H1 (cell line): ENCODE measurements at regions not wholly inside any gene's neighbourhood (a gene's known extent, or its start where the extent isn't known, plus 50 kb on each side); places are given as distances from the start of the nearest gene placed in this dataset.

Source experiments
- BACH1 ChIP-seq: IDR thresholded peaks from 2 replicates; pipeline ENCODE4 v1.6.1; 2012; ENCODE audit warnings: low read length, improper control_type of control experiment
- CEBPB ChIP-seq: IDR thresholded peaks from 2 replicates; pipeline ENCODE4 v1.6.1; 2012; ENCODE audit warnings: low read depth, low read length
- EGR1 ChIP-seq: IDR thresholded peaks from 2 replicates; pipeline ENCODE4 v1.6.1; 2011; ENCODE audit warnings: low read depth, low read length, borderline replicate concordance
- HDAC6 ChIP-seq: IDR thresholded peaks from one replicate; pipeline ENCODE4 v1.7.1; 2012; ENCODE audit warnings: low read depth, mild to moderate bottlenecking, inconsistent platforms, low read length, moderate library complexity
- RAD21 ChIP-seq, 2 experiments: IDR thresholded peaks in 1 of 2; conservative IDR thresholded peaks in 1 of 2; 2 replicates each; pipeline ENCODE4 v1.6.1; 2011; ENCODE audit warnings: low read depth in 2 of 2, low read length in 2 of 2, improper control_type of control experiment in 1 of 2, inconsistent platforms in 1 of 2, mild to moderate bottlenecking in 1 of 2, moderate library complexity in 1 of 2
- TF ChIP-seq, protein P1 (sequence below), 3 experiments: IDR thresholded peaks; 1 replicate in 2 of 3; 2 replicates in 1 of 3; pipeline versions ENCODE4 v1.5.1 to v1.6.1; 2011; ENCODE audit warnings: low read length in 3 of 3, mild to moderate bottlenecking in 3 of 3, inconsistent platforms in 2 of 3, low read depth in 1 of 3, moderate library complexity in 1 of 3; ENCODE audit not compliant: insufficient read depth in 1 of 3; ENCODE audit errors: control extremely low read depth in 1 of 3

DNA sequence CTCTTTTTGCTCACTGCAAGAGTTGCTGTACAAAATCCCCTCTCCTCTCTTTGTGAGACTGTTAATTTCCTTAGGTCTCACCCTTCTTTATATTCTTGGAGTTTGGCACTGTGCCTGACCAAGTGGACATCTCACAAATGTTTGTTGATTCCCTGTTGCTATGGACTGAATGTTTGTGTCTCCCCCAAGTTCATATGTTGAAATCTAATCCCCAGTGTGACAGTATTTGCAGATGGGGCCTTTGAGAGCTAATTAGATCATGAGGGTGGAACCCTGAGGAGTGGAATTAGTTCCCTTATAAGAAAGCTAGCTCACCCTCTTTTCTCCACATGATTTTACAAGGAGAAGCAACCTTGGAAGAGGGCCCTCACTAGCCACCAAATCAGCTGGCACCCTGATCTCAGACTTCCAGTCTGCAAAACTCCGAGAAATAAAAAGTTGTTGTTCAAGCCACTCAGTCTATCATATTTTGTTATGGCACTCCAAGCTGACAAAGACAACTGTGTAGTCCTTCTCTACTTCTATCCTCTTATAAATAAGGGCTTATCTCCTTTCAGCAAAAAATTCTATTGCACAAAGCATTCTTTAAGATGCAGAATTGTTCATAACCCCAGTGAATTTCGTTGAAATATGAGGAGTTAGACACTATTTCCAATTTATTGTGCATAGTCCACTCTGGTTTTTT, 65.5 kb upstream of the NPHP3 start (continued):
- TF ChIP-seq, protein P1, sequence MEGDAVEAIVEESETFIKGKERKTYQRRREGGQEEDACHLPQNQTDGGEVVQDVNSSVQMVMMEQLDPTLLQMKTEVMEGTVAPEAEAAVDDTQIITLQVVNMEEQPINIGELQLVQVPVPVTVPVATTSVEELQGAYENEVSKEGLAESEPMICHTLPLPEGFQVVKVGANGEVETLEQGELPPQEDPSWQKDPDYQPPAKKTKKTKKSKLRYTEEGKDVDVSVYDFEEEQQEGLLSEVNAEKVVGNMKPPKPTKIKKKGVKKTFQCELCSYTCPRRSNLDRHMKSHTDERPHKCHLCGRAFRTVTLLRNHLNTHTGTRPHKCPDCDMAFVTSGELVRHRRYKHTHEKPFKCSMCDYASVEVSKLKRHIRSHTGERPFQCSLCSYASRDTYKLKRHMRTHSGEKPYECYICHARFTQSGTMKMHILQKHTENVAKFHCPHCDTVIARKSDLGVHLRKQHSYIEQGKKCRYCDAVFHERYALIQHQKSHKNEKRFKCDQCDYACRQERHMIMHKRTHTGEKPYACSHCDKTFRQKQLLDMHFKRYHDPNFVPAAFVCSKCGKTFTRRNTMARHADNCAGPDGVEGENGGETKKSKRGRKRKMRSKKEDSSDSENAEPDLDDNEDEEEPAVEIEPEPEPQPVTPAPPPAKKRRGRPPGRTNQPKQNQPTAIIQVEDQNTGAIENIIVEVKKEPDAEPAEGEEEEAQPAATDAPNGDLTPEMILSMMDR (IDR thresholded peaks at IDR 0.05; ENCODE audit: control extremely low read depth in 1 of 3, insufficient read depth in 1 of 3, low read depth in 1 of 3, low read length in 3 of 3): no peak
- no peak for TF ChIP-seq EGR1
- TF ChIP-seq RAD21 (IDR thresholded peaks at IDR 0.05 in 1 of 2, conservative IDR thresholded peaks at IDR 0.05 in 1 of 2; ENCODE audit: low read depth in 2 of 2, low read length in 2 of 2): no peak
- TF ChIP-seq HDAC6: no peak
- TF ChIP-seq CEBPB: no peak
- no peak for TF ChIP-seq BACH1
